Tibial nerve (tissue), 4 donors: ENCODE measurements at regions not wholly inside any gene's neighbourhood (a gene's known extent, or its start where the extent isn't known, plus 50 kb on each side); places are given as distances from the start of the nearest gene placed in this dataset.

Source experiments
- DNase-seq, 2 donors: peaks; one replicate each; pipeline ENCODE4 v3.0.0-alpha.2; 2019; ENCODE audit warnings: low spot score in 2 of 2
- H3K27ac ChIP-seq, 4 donors: fragments of 200-600 bp; sonication (generic) in 3 of 4; one replicate each; pipeline ENCODE4 v1.5.1; 2017 to 2019; ENCODE audit warnings: mild to moderate bottlenecking in 1 of 4
- H3K27me3 ChIP-seq, 2 donors: fragments of 200-600 bp; sonication (generic) in 1 of 2; one replicate each; pipeline versions ENCODE4 v1.5.1 to v1.6.0; 2017 to 2019
- H3K36me3 ChIP-seq, 3 donors: fragments of 200-600 bp; sonication (generic); one replicate each; pipeline ENCODE4 v1.5.1; 2018 to 2019
- H3K4me1 ChIP-seq, 4 donors: fragments of 200-600 bp; sonication (generic) in 3 of 4; one replicate each; pipeline ENCODE4 v1.5.1; 2017 to 2019
- H3K4me3 ChIP-seq, 4 donors: fragments of 200-600 bp; sonication (generic) in 3 of 4; one replicate each; pipeline ENCODE4 v1.5.1; 2017 to 2019; ENCODE audit warnings: mild to moderate bottlenecking in 1 of 4, moderate library complexity in 1 of 4
- H3K9me3 ChIP-seq, 4 donors: fragments of 200-600 bp; sonication (generic) in 3 of 4; one replicate each; pipeline ENCODE4 v1.5.1; 2017 to 2019
- CTCF ChIP-seq, 5 experiments: fragments of 200-600 bp in 3 of 5; fragments of 450-650 bp in 2 of 5; sonication (generic) in 3 of 5; IDR thresholded peaks; one replicate each; pipeline ENCODE4 v1.5.1; 2016 to 2019; ENCODE audit warnings: antibody characterized with exemption in 5 of 5, mild to moderate bottlenecking in 3 of 5, moderate library complexity in 2 of 5
- EP300 ChIP-seq, 2 donors: sonication (generic); formaldehyde crosslinking; IDR thresholded peaks; one replicate each; pipeline ENCODE4 v1.6.1; 2017; ENCODE audit warnings: antibody characterized with exemption in 2 of 2, mild to moderate bottlenecking in 1 of 2
- POLR2A ChIP-seq, 2 donors: fragments of 450-650 bp; IDR thresholded peaks; one replicate each; pipeline ENCODE4 v1.6.1; 2017; ENCODE audit warnings: antibody characterized with exemption in 2 of 2, mild to moderate bottlenecking in 2 of 2, moderate library complexity in 2 of 2
- WGBS, 2 donors: methylation state at CpG; one replicate each; pipeline ENCODE4 v1.1.5; 2018; 5-methylcytosine and 5-hydroxymethylcytosine counted together

- no peaks in the 10 kb centered on the region for H3K4me1 ChIP-seq
- H3K36me3 ChIP-seq: no peaks in the 10 kb centered on the region
- H3K27me3 ChIP-seq: no peaks in the 10 kb centered on the region
- no peak overlapping the region for H3K27ac ChIP-seq
- no peak for DNase-seq
- no peaks in the 10 kb centered on the region for H3K9me3 ChIP-seq
- no peak overlapping the region for H3K4me3 ChIP-seq
- no peak for TF ChIP-seq POLR2A (IDR thresholded peaks at IDR 0.05)
- TF ChIP-seq CTCF (IDR thresholded peaks at IDR 0.05): no peak
- no peak for TF ChIP-seq EP300 (IDR thresholded peaks at IDR 0.05)
- 76 to 78% methylated on average over 2 of the region's 2 CpGs for WGBS, 2 donors
These were observed 171.8 kb downstream of the BTG1 start for GRCh38 chr12:91973813-91974212.

GRCh38 chr12:91972896-91973295 is 172.8 kb downstream of the BTG1 start:
- Histone ChIP-seq H3K9me3 (no peaks in the 10 kb centered on the region), H3K36me3 (no peaks in the 10 kb centered on the region), H3K4me3 (no peak overlapping the region), H3K27me3 (no peaks in the 10 kb centered on the region), H3K27ac (no peak overlapping the region), H3K4me1 (no peaks in the 10 kb centered on the region)
- 54 to 62% methylated on average over 1 of the region's 1 CpG for WGBS, 2 donors
- DNase-seq: no peak
- no peak for TF ChIP-seq CTCF (IDR thresholded peaks at IDR 0.05)
- TF ChIP-seq POLR2A (IDR thresholded peaks at IDR 0.05): no peak
- no peak for TF ChIP-seq EP300 (IDR thresholded peaks at IDR 0.05)

- no peaks in the 10 kb centered on the region for H3K9me3 ChIP-seq
- no peaks in the 10 kb centered on the region for H3K4me1 ChIP-seq
- H3K36me3 ChIP-seq: no peaks in the 10 kb centered on the region
- TF ChIP-seq CTCF (IDR thresholded peaks at IDR 0.05): no peak
- TF ChIP-seq EP300 (IDR thresholded peaks at IDR 0.05): no peak
- H3K27ac ChIP-seq: no peak overlapping the region
- DNase-seq: no peak
- H3K27me3 ChIP-seq: no peaks in the 10 kb centered on the region
- WGBS, 2 donors: 84 to 89% methylated on average over 3 of the region's 3 CpGs
- no peak overlapping the region for H3K4me3 ChIP-seq
These were observed 176.9 kb downstream of the BTG1 start for GRCh38 chr12:91968777-91969171.

GRCh38 chr12:91968076-91968776 is 177.4 kb downstream of the BTG1 start:
- Histone ChIP-seq H3K27me3 (no peaks in the 10 kb centered on the region), H3K36me3 (no peaks in the 10 kb centered on the region), H3K9me3 (no peaks in the 10 kb centered on the region), H3K27ac (no peak overlapping the region), H3K4me1 (no peaks in the 10 kb centered on the region), H3K4me3 (no peak overlapping the region)
- DNase-seq: no peak
- TF ChIP-seq POLR2A (IDR thresholded peaks at IDR 0.05) (no peak), EP300 (IDR thresholded peaks at IDR 0.05) (no peak), CTCF (IDR thresholded peaks at IDR 0.05) (no peak)

GRCh38 chr12:91967590-91967989 is 178.1 kb downstream of the BTG1 start:
- H3K4me1 ChIP-seq: no peaks in the 10 kb centered on the region
- no peak overlapping the region for H3K27ac ChIP-seq
- H3K27me3 ChIP-seq: no peaks in the 10 kb centered on the region
- no peaks in the 10 kb centered on the region for H3K36me3 ChIP-seq
- no peaks in the 10 kb centered on the region for H3K9me3 ChIP-seq
- no peak for DNase-seq
- TF ChIP-seq CTCF (IDR thresholded peaks at IDR 0.05) (no peak), EP300 (IDR thresholded peaks at IDR 0.05) (no peak), POLR2A (IDR thresholded peaks at IDR 0.05) (no peak)
- 100% methylated on average over 1 of the region's 1 CpG for WGBS, 2 donors
- H3K4me3 ChIP-seq: no peak overlapping the region
